ENCODE measurements at regions not wholly inside any gene's neighbourhood (a gene's known extent, or its start where the extent isn't known, plus 50 kb on each side); places are given as distances from the start of the nearest gene placed in this dataset.
"Not testable (repeated sequence)": the region's sequence is repeated elsewhere in the genome, so short reads cannot be mapped to it uniquely, and the experiment has no call there.

GRCh38 chr1:161432091-161432490, 64.4 kb upstream of the CFAP126 start:
- TF ChIP-seq JUND (IDR thresholded peaks at IDR 0.05) (no peak), SP1 (IDR thresholded peaks at IDR 0.05) (no peak), HNF4G (IDR thresholded peaks at IDR 0.05) (no peak)
- Histone ChIP-seq H3K4me3 (ENCODE audit: low read depth in 1 of 3, low read length in 3 of 3) (no peak overlapping the region), H3K27ac (ENCODE audit: low read depth in 1 of 2, low read length in 2 of 2) (no peak overlapping the region), H3K36me3 (ENCODE audit: control insufficient read depth in 4 of 4, insufficient read depth in 3 of 4, low read depth in 1 of 4, low read length in 3 of 4) (no peaks in the 10 kb centered on the region), H3K9ac (ENCODE audit: low read depth in 1 of 2, low read length in 2 of 2) (no peak overlapping the region), H3K4me1 (ENCODE audit: control insufficient read depth in 4 of 4, insufficient read depth in 4 of 4, low read length in 3 of 4) (no peaks in the 10 kb centered on the region), H3K27me3 (ENCODE audit: control insufficient read depth in 4 of 4, insufficient read depth in 4 of 4, low read length in 3 of 4) (peaks cover 0 to 5% (median 2%) of the 10 kb centered on the region in 4 donors), H3K9me3 (ENCODE audit: control insufficient read depth in 4 of 4, low read length in 3 of 4) (no peaks in the 10 kb centered on the region)
- WGBS = 82% methylated on average over 2 of the region's 2 CpGs
- DNase-seq (ENCODE audit: low spot score) = no peak

- TF ChIP-seq RXRA (IDR thresholded peaks at IDR 0.05) (no peak), ATF3 (IDR thresholded peaks at IDR 0.05) (peak; percentile 86)
- Histone ChIP-seq H3K4me3 (ENCODE audit: low read depth in 1 of 3, low read length in 3 of 3) (no peak overlapping the region), H3K4me1 (ENCODE audit: control insufficient read depth in 4 of 4, insufficient read depth in 4 of 4, low read length in 3 of 4) (no peaks in the 10 kb centered on the region), H3K9ac (ENCODE audit: low read depth in 1 of 2, low read length in 2 of 2) (no peak overlapping the region), H3K9me3 (ENCODE audit: control insufficient read depth in 4 of 4, low read length in 3 of 4) (no peaks in the 10 kb centered on the region), H3K27ac (ENCODE audit: low read depth in 1 of 2, low read length in 2 of 2) (no peak overlapping the region), H3K27me3 (ENCODE audit: control insufficient read depth in 4 of 4, insufficient read depth in 4 of 4, low read length in 3 of 4) (peaks cover 0 to 5% (median 2%) of the 10 kb centered on the region in 4 donors), H3K36me3 (ENCODE audit: control insufficient read depth in 4 of 4, insufficient read depth in 3 of 4, low read depth in 1 of 4, low read length in 3 of 4) (no peaks in the 10 kb centered on the region)
- WGBS = 34% methylated on average over 18 of the region's 18 CpGs
- no peak for DNase-seq (ENCODE audit: low spot score)
Observed at GRCh38 chr1:161427733-161428516, 60.2 kb upstream of the CFAP126 start.

- H3K27ac ChIP-seq (ENCODE audit: low read depth in 1 of 2, low read length in 2 of 2); H3K9ac ChIP-seq (ENCODE audit: low read depth in 1 of 2, low read length in 2 of 2); H3K4me1 ChIP-seq (ENCODE audit: control insufficient read depth in 4 of 4, insufficient read depth in 4 of 4, low read length in 3 of 4); H3K27me3 ChIP-seq (ENCODE audit: control insufficient read depth in 4 of 4, insufficient read depth in 4 of 4, low read length in 3 of 4); H3K36me3 ChIP-seq (ENCODE audit: control insufficient read depth in 4 of 4, insufficient read depth in 3 of 4, low read depth in 1 of 4, low read length in 3 of 4); H3K4me3 ChIP-seq (ENCODE audit: low read depth in 1 of 3, low read length in 3 of 3); DNase-seq (ENCODE audit: low spot score); H3K9me3 ChIP-seq (ENCODE audit: control insufficient read depth in 4 of 4, low read length in 3 of 4): not testable (repeated sequence)
- WGBS = 88% methylated on average over 20 of the region's 33 CpGs
Observed at GRCh38 chr1:161422914-161423313, 55.2 kb upstream of the CFAP126 start.

- 54% methylated on average over 9 of the region's 9 CpGs for WGBS
- Histone ChIP-seq H3K4me3 (ENCODE audit: low read depth in 1 of 3, low read length in 3 of 3) (no peak overlapping the region), H3K4me1 (ENCODE audit: control insufficient read depth in 4 of 4, insufficient read depth in 4 of 4, low read length in 3 of 4) (no peaks in the 10 kb centered on the region)
- TF ChIP-seq RAD21 (IDR thresholded peaks at IDR 0.05) (no peak), RXRA (IDR thresholded peaks at IDR 0.05) (no peak), EGR1 (IDR thresholded peaks at IDR 0.05; ENCODE audit: low read depth in 2 of 2) (no peak), YY1 (IDR thresholded peaks at IDR 0.05) (no peak), REST (IDR thresholded peaks at IDR 0.05) (no peak), MAX (IDR thresholded peaks at IDR 0.05) (no peak), HNF4A (conservative IDR thresholded peaks at IDR 0.05) (no peak), GABPA (IDR thresholded peaks at IDR 0.05 in 1 of 2, conservative IDR thresholded peaks at IDR 0.05 in 1 of 2) (no peak), FOXA2 (IDR thresholded peaks at IDR 0.05) (no peak), SP1 (IDR thresholded peaks at IDR 0.05) (no peak), CTCF (IDR thresholded peaks at IDR 0.05; ENCODE audit: low read depth, low read length, missing input control) (no peak), NR2F2 (IDR thresholded peaks at IDR 0.05) (no peak), TAF1 (conservative IDR thresholded peaks at IDR 0.05) (no peak)
Observed at GRCh38 chr1:161421456-161421855, 53.8 kb upstream of the CFAP126 start.

More at GRCh38 chr1:161421456-161421855, 53.8 kb upstream of the CFAP126 start:
- Histone ChIP-seq H3K36me3 (ENCODE audit: control insufficient read depth in 4 of 4, insufficient read depth in 3 of 4, low read depth in 1 of 4, low read length in 3 of 4) (no peaks in the 10 kb centered on the region), H3K9me3 (ENCODE audit: control insufficient read depth in 4 of 4, low read length in 3 of 4) (no peaks in the 10 kb centered on the region), H3K27ac (ENCODE audit: low read depth in 1 of 2, low read length in 2 of 2) (no peak overlapping the region), H3K27me3 (ENCODE audit: control insufficient read depth in 4 of 4, insufficient read depth in 4 of 4, low read length in 3 of 4) (no peaks in the 10 kb centered on the region), H3K9ac (ENCODE audit: low read depth in 1 of 2, low read length in 2 of 2) (no peak overlapping the region)
- no peak for DNase-seq (ENCODE audit: low spot score)
